ENCODE measurements at regions not wholly inside any gene's neighbourhood (a gene's known extent, or its start where the extent isn't known, plus 50 kb on each side); places are given as distances from the start of the nearest gene placed in this dataset.

GRCh38 chr13:37947419-37948140 is 78.0 kb upstream of the TRPC4 start:
- no peak overlapping the region for H3K4me3 ChIP-seq (ENCODE audit: low read depth, low read length)
- TF ChIP-seq CTCF (conservative IDR thresholded peaks at IDR 0.05; ENCODE audit: low read depth, low read length), result no peak
- no peak for DNase-seq (ENCODE audit: low read depth)

- DNase-seq (ENCODE audit: low read depth), result no peak
- no peak overlapping the region for H3K4me3 ChIP-seq (ENCODE audit: low read depth, low read length)
- no peak for TF ChIP-seq CTCF (conservative IDR thresholded peaks at IDR 0.05; ENCODE audit: low read depth, low read length)
Observed at GRCh38 chr13:37945651-37946575, 76.3 kb upstream of the TRPC4 start.

GRCh38 chr13:37944869-37945442 is 75.4 kb upstream of the TRPC4 start:
- peak; percentile 32 for TF ChIP-seq CTCF (conservative IDR thresholded peaks at IDR 0.05; ENCODE audit: low read depth, low read length)
- peak; percentile 57 for DNase-seq (ENCODE audit: low read depth)
- H3K4me3 ChIP-seq (ENCODE audit: low read depth, low read length), result no peak overlapping the region

- no peak overlapping the region for H3K4me3 ChIP-seq (ENCODE audit: low read depth, low read length)
- no peak for TF ChIP-seq CTCF (conservative IDR thresholded peaks at IDR 0.05; ENCODE audit: low read depth, low read length)
- no peak for DNase-seq (ENCODE audit: low read depth)
Observed at GRCh38 chr13:37944081-37944868, 74.7 kb upstream of the TRPC4 start.

GRCh38 chr13:37942929-37943328 is 73.4 kb upstream of the TRPC4 start:
- DNase-seq (ENCODE audit: low read depth), result no peak
- TF ChIP-seq CTCF (conservative IDR thresholded peaks at IDR 0.05; ENCODE audit: low read depth, low read length), result no peak
- H3K4me3 ChIP-seq (ENCODE audit: low read depth, low read length), result no peak overlapping the region

GRCh38 chr13:37934339-37935191 is 65.0 kb upstream of the TRPC4 start:
- DNase-seq (ENCODE audit: low read depth), result no peak
- H3K4me3 ChIP-seq (ENCODE audit: low read depth, low read length), result no peak overlapping the region
- TF ChIP-seq CTCF (conservative IDR thresholded peaks at IDR 0.05; ENCODE audit: low read depth, low read length), result no peak
